VCaP (cell line): ENCODE measurements at regions not wholly inside any gene's neighbourhood (a gene's known extent, or its start where the extent isn't known, plus 50 kb on each side); places are given as distances from the start of the nearest gene placed in this dataset.

Experiments used
- H3K27ac ChIP-seq: fragments of 450-650 bp; 2 replicates; pipeline ENCODE4 v1.5.1; 2017
- CTCF ChIP-seq: fragments of 450-650 bp; conservative IDR thresholded peaks from 2 replicates; pipeline ENCODE4 v1.5.1; 2017; ENCODE audit warnings: mild to moderate bottlenecking, moderate library complexity

DNA sequence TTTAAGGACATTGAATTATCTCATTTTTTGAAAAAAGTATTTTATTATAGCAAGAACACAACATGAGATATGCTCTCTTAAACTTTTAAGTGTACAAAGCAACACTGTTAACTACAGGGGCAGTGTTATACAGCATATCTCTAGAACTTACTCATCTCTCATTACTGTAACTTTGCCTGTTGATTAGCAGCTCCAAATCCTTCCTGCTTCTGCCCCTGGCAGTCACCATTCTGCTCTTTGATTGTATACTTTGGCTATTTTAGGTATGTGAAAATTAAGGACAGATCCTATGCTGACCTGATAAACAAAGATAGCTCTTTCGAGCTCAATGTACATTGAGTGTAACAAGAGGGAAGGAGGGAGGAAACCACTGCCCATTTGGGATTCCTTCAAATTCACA lies 1349.8 kb upstream of the GJE1 start:
- no peak for TF ChIP-seq CTCF
- no peak overlapping the region for H3K27ac ChIP-seq

GRCh38 chr6:140779991-140780596 lies 1352.6 kb upstream of the GJE1 start:
- no peak for TF ChIP-seq CTCF
- no peak overlapping the region for H3K27ac ChIP-seq

- TF ChIP-seq CTCF, result no peak
These were observed 1353.4 kb upstream of the GJE1 start for GRCh38 chr6:140779341-140779740.

GRCh38 chr6:140777780-140778179 lies 1354.9 kb upstream of the GJE1 start:
- no peak overlapping the region for H3K27ac ChIP-seq
- no peak for TF ChIP-seq CTCF

More at GRCh38 chr6:140779341-140779740, 1353.4 kb upstream of the GJE1 start:
- no peak overlapping the region for H3K27ac ChIP-seq

DNA sequence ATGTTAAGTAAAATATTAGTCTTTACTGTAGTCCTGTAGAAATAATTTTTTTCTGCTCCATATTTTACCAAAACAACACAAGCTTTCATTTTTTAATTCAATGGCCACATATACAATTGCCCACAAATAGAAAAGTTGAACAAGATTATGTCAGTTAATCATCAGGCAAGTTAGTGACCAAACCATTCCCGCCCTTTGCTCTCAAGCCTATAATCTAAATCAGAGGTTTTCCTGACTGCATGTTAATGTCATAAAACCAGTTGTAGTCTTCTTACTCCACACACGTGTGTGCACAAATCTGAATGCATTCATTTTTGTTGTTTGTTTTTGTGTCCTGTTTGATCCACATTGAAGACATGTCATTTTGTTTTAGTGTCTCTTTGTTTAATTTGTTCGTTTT lies 1357.7 kb upstream of the GJE1 start:
- TF ChIP-seq CTCF, result no peak

DNA sequence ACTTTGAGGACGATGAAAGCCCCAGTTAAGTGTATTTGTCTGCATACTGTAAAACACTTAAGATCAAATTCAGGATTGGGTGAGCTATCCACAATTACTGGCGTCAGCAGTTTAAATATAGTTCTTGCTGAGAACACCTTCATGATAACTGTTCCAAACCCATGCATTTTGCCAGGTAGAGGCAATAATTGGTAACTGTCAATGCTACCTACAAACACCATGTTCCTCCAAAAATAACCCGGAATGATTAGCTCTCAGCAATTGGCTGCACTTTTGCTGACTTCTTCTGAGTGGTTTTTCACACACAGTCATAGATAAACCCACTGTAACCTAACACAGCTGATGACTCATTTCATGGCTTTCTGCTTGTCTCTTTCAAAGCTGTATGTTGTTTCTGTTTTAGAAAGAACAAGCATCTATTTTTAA lies 1358.6 kb upstream of the GJE1 start:
- TF ChIP-seq CTCF, result no peak
- H3K27ac ChIP-seq, result no peak overlapping the region

More for the DNA sequence above, 1357.7 kb upstream of the GJE1 start:
- no peak overlapping the region for H3K27ac ChIP-seq

- H3K27ac ChIP-seq, result no peak overlapping the region
- no peak for TF ChIP-seq CTCF
These were observed 1359.4 kb upstream of the GJE1 start for GRCh38 chr6:140773276-140773675.

GRCh38 chr6:140772576-140772975 lies 1360.1 kb upstream of the GJE1 start:
- no peak for TF ChIP-seq CTCF

More at GRCh38 chr6:140772576-140772975, 1360.1 kb upstream of the GJE1 start:
- H3K27ac ChIP-seq, result no peak overlapping the region
